ENCODE measurements at regions not wholly inside any gene's neighbourhood (a gene's known extent, or its start where the extent isn't known, plus 50 kb on each side); places are given as distances from the start of the nearest gene placed in this dataset.

DNA sequence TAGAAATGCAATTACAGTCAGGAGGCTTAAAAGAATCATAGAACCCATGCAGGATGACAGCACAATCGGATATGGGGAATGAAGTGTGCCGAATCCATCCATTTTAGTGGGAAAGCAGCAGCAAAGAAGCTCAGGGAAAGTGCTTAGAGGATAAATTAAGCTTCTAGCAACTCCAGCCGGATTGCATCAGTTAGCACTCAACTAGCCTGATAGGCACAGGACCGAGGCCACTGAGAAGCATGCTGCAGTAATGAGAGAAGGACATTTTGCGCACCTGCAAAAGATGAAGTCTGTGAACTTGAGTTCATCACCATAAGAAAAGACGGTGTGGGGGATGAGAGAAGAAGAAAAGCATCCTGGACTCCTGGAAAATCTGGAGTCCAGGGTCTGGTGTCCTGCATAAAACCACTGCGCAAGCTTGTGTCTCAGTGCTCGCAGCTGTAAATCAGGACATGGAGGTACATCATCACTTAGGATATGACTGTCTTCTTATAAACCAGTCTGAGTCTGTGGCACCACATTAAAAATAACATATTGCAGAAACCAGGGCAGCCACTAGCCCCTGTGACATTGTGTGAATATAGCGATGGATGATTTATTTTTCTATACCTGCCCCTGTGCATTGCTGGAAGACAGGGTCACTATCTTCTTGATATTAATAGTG, 665.5 kb upstream of the SOX11 start:
- Histone ChIP-seq H3K27me3 (ENCODE audit: control insufficient read depth, insufficient read depth, low read length) (no peaks in the 10 kb centered on the region), H3K4me3 (ENCODE audit: low read depth, low read length) (no peak overlapping the region), H3K36me3 (ENCODE audit: control insufficient read depth, insufficient read depth, low read length) (no peaks in the 10 kb centered on the region)
- no peak for DNase-seq (ENCODE audit: low read depth)
- TF ChIP-seq, protein P1, sequence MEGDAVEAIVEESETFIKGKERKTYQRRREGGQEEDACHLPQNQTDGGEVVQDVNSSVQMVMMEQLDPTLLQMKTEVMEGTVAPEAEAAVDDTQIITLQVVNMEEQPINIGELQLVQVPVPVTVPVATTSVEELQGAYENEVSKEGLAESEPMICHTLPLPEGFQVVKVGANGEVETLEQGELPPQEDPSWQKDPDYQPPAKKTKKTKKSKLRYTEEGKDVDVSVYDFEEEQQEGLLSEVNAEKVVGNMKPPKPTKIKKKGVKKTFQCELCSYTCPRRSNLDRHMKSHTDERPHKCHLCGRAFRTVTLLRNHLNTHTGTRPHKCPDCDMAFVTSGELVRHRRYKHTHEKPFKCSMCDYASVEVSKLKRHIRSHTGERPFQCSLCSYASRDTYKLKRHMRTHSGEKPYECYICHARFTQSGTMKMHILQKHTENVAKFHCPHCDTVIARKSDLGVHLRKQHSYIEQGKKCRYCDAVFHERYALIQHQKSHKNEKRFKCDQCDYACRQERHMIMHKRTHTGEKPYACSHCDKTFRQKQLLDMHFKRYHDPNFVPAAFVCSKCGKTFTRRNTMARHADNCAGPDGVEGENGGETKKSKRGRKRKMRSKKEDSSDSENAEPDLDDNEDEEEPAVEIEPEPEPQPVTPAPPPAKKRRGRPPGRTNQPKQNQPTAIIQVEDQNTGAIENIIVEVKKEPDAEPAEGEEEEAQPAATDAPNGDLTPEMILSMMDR (IDR thresholded peaks at IDR 0.05; ENCODE audit: insufficient read depth, low read length, severe bottlenecking): no peak
- no peak for FAIRE-seq

DNA sequence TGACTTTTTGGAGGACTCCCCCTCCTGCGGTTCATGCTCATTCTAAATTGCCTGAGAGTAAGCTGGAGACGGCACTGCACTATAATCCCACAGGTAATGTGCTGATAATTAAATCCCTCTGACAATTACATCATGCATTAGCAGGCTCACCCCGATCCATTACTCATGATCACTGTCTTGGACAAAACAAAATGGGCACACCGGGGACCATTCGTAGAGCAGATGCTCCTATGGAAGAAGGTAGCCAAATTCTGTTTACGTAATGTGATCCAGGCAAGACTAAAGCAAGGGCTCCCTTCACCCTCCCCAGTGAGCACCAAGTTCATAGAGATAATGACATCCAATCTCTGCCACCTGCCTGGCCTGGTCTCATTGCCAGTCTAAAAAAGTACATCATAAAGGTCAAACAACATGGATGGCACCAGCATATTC, 657.1 kb upstream of the SOX11 start:
- H3K4me3 ChIP-seq (ENCODE audit: low read depth, low read length): no peak overlapping the region
- no peaks in the 10 kb centered on the region for H3K27me3 ChIP-seq (ENCODE audit: control insufficient read depth, insufficient read depth, low read length)
- FAIRE-seq (no peak), DNase-seq (ENCODE audit: low read depth) (no peak)
- no peaks in the 10 kb centered on the region for H3K36me3 ChIP-seq (ENCODE audit: control insufficient read depth, insufficient read depth, low read length)
- TF ChIP-seq, protein P1 (IDR thresholded peaks at IDR 0.05; ENCODE audit: insufficient read depth, low read length, severe bottlenecking): no peak

DNA sequence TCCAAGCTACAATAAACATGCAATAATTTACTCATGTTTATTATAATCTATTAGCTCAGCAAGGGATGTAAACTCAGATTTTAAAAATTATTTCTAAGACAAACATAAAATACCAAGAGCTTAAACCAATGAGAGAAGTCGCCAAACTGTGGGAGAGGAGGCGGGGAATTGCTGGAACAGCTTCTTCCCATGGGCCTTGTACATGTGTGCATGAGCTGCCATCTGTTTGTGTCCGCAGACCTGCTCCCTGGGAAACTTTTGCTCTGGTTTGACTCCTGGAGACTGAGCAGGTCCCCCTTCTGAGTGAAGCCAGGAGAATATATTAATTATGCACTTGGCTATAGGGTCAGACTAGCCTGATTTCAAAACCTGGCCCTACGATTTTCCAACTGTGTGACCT, 655.9 kb upstream of the SOX11 start:
- TF ChIP-seq, protein P1 (IDR thresholded peaks at IDR 0.05; ENCODE audit: insufficient read depth, low read length, severe bottlenecking): no peak
- Histone ChIP-seq H3K36me3 (ENCODE audit: control insufficient read depth, insufficient read depth, low read length) (no peaks in the 10 kb centered on the region), H3K4me3 (ENCODE audit: low read depth, low read length) (no peak overlapping the region), H3K27me3 (ENCODE audit: control insufficient read depth, insufficient read depth, low read length) (no peaks in the 10 kb centered on the region)
- no peak for FAIRE-seq
- DNase-seq (ENCODE audit: low read depth): no peak

DNA sequence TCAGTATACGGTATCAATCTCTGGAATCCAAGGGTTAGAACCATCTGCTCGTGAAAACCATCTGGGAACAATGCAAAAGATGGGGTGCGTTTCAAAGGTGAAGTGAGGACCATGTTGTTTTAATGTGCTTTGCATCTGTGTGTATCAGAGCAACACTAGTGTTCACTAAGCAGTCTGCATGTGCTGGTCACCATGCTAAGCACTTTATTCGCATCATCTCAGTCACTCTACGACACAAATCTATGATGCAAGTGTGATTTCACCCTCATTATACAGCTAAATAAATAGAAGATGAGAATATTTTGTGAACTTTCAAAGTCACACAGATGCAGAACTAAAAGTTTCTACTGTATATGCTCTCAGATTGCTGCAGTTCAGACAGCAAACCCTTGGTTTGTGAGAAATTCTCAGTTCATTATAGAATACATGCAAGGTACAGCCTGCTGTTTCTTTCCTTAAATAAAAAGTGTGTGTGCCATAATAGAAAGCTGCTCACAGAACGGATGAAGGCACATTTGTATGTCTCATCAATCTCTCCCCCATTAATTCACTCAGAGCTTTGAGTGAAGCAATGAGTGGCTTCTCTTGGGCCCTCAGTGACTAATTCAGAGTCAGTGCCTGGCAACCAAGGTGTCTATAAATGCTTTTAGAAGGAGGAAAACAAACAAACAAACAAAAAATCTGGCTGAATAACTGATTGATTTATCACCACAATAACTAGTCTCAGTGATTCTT, 652.8 kb upstream of the SOX11 start:
- H3K4me3 ChIP-seq (ENCODE audit: low read depth, low read length): no peak overlapping the region
- TF ChIP-seq, protein P1 (IDR thresholded peaks at IDR 0.05; ENCODE audit: insufficient read depth, low read length, severe bottlenecking): no peak
- FAIRE-seq: no peak
- no peaks in the 10 kb centered on the region for H3K36me3 ChIP-seq (ENCODE audit: control insufficient read depth, insufficient read depth, low read length)
- DNase-seq (ENCODE audit: low read depth): no peak
- H3K27me3 ChIP-seq (ENCODE audit: control insufficient read depth, insufficient read depth, low read length): no peaks in the 10 kb centered on the region

DNA sequence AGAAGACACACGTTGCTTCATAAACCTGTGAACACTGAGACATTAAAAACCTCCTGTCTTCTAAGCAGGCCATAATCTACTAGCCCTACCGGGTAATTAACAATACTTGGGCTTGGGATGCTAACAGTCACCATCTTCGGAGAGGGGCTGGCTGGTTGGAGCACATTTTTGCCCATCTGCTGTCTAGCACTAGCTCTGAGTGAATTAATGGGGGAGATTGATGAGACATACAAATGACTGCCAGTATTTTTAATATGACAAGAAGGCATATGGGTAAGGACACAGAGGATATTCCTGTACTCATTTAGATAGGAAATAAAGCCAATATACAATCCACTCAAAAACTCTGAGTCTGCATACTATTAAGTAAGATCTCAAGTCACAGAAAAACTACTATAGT, 651.6 kb upstream of the SOX11 start:
- TF ChIP-seq, protein P1 (IDR thresholded peaks at IDR 0.05; ENCODE audit: insufficient read depth, low read length, severe bottlenecking): no peak
- Histone ChIP-seq H3K36me3 (ENCODE audit: control insufficient read depth, insufficient read depth, low read length) (no peaks in the 10 kb centered on the region), H3K4me3 (ENCODE audit: low read depth, low read length) (no peak overlapping the region), H3K27me3 (ENCODE audit: control insufficient read depth, insufficient read depth, low read length) (no peaks in the 10 kb centered on the region)
- DNase-seq (ENCODE audit: low read depth) (no peak), FAIRE-seq (no peak)
